ENCODE measurements at regions not wholly inside any gene's neighbourhood (a gene's known extent, or its start where the extent isn't known, plus 50 kb on each side); places are given as distances from the start of the nearest gene placed in this dataset.

DNA sequence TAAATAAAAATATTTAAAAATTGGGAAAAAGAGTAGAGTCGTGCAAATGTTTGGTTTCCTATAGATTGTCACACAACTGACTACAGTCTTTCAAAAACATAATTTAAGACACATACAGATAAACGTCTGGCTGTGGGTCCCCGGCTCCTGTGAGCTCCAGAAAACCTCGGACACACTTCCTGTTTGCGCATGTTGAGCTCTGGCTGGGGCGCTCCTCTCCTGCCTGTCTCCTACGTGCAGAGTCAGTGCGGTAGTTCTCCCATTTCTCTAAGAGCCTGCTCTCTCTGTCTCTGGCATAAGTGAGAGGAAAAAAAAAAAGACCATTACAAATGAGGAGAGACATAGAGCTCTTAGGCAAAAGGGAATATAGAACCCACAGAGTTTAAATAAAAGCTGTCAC is 128.2 kb upstream of the OBI1 start:
- Histone ChIP-seq H3K27me3 (ENCODE audit: control insufficient read depth, insufficient read depth, low read length) (no peaks in the 10 kb centered on the region), H3K9me3 (ENCODE audit: control insufficient read depth, insufficient read depth, low read depth, low read length) (no peaks in the 10 kb centered on the region), H3K4me1 (ENCODE audit: control insufficient read depth, insufficient read depth, low read length) (no peaks in the 10 kb centered on the region), H3K36me3 (ENCODE audit: control insufficient read depth, insufficient read depth, low read length) (no peaks in the 10 kb centered on the region), H3K4me3 (ENCODE audit: low read depth in 2 of 2, low read length in 2 of 2) (no peak overlapping the region), H3K27ac (ENCODE audit: low read length) (no peak overlapping the region)
- CTCF ChIA-PET, result no interaction called here
- TF ChIP-seq, protein P1, sequence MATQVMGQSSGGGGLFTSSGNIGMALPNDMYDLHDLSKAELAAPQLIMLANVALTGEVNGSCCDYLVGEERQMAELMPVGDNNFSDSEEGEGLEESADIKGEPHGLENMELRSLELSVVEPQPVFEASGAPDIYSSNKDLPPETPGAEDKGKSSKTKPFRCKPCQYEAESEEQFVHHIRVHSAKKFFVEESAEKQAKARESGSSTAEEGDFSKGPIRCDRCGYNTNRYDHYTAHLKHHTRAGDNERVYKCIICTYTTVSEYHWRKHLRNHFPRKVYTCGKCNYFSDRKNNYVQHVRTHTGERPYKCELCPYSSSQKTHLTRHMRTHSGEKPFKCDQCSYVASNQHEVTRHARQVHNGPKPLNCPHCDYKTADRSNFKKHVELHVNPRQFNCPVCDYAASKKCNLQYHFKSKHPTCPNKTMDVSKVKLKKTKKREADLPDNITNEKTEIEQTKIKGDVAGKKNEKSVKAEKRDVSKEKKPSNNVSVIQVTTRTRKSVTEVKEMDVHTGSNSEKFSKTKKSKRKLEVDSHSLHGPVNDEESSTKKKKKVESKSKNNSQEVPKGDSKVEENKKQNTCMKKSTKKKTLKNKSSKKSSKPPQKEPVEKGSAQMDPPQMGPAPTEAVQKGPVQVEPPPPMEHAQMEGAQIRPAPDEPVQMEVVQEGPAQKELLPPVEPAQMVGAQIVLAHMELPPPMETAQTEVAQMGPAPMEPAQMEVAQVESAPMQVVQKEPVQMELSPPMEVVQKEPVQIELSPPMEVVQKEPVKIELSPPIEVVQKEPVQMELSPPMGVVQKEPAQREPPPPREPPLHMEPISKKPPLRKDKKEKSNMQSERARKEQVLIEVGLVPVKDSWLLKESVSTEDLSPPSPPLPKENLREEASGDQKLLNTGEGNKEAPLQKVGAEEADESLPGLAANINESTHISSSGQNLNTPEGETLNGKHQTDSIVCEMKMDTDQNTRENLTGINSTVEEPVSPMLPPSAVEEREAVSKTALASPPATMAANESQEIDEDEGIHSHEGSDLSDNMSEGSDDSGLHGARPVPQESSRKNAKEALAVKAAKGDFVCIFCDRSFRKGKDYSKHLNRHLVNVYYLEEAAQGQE (IDR thresholded peaks at IDR 0.05; ENCODE audit: insufficient read depth in 1 of 2, low read depth in 2 of 2, low read length in 1 of 2), result no peak
- TF ChIP-seq POLR2AphosphoS5 (IDR thresholded peaks at IDR 0.05; ENCODE audit: low read depth, low read length) (no peak), SIN3A (IDR thresholded peaks at IDR 0.05; ENCODE audit: borderline replicate concordance, insufficient read depth, low read depth, low read length) (no peak), TCF7L2 (IDR thresholded peaks at IDR 0.05; ENCODE audit: low read depth, low read length) (no peak)
- TF ChIP-seq, protein P2, sequence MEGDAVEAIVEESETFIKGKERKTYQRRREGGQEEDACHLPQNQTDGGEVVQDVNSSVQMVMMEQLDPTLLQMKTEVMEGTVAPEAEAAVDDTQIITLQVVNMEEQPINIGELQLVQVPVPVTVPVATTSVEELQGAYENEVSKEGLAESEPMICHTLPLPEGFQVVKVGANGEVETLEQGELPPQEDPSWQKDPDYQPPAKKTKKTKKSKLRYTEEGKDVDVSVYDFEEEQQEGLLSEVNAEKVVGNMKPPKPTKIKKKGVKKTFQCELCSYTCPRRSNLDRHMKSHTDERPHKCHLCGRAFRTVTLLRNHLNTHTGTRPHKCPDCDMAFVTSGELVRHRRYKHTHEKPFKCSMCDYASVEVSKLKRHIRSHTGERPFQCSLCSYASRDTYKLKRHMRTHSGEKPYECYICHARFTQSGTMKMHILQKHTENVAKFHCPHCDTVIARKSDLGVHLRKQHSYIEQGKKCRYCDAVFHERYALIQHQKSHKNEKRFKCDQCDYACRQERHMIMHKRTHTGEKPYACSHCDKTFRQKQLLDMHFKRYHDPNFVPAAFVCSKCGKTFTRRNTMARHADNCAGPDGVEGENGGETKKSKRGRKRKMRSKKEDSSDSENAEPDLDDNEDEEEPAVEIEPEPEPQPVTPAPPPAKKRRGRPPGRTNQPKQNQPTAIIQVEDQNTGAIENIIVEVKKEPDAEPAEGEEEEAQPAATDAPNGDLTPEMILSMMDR (IDR thresholded peaks at IDR 0.05), result no peak
- POLR2A ChIA-PET, result no interaction called here
- no TSS peak for BruUV-seq (replicated peaks)
- in situ Hi-C loops (cut with HindIII; ENCODE audit: low pct_unique_long_range_greater_than_20kb, low sequenced_read_pairs) (no loop called here), intact Hi-C loops (cut with micrococcal nuclease; ENCODE audit: unreplicated experiment) (no loop called here)
- DNase-seq (ENCODE audit: low read depth, low spot score) (no peak), ATAC-seq (no peak)

DNA sequence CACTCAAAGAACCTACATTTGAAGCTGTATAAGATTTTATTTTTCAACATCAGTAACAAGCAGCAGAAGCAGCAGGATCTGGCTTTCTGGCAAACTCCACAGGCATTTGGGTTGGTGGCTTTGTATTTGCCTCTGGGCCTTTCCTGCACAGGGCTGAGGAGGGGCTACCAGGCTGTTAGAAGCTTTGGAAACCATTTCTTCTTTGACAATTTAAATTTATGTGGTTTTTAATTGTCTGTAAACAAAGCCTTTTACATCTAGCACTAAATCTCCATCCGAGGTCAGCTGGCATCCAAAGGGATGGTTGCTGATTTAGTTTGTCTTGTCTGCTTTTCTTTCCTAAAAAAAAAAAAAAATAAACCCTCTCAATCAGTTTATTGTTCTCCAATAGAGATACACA is 127.5 kb upstream of the OBI1 start:
- no peaks in the 10 kb centered on the region for H3K4me1 ChIP-seq (ENCODE audit: control insufficient read depth, insufficient read depth, low read length)
- no peak overlapping the region for H3K27ac ChIP-seq (ENCODE audit: low read length)
- no peaks in the 10 kb centered on the region for H3K9me3 ChIP-seq (ENCODE audit: control insufficient read depth, insufficient read depth, low read depth, low read length)
- ChIA-PET POLR2A (no interaction called here), CTCF (no interaction called here)
- no peak for TF ChIP-seq TCF7L2 (IDR thresholded peaks at IDR 0.05; ENCODE audit: low read depth, low read length)
- TF ChIP-seq POLR2AphosphoS5 (IDR thresholded peaks at IDR 0.05; ENCODE audit: low read depth, low read length), result no peak
- TF ChIP-seq, protein P1 (IDR thresholded peaks at IDR 0.05; ENCODE audit: insufficient read depth in 1 of 2, low read depth in 2 of 2, low read length in 1 of 2), result no peak
- no peak for TF ChIP-seq SIN3A (IDR thresholded peaks at IDR 0.05; ENCODE audit: borderline replicate concordance, insufficient read depth, low read depth, low read length)
- TF ChIP-seq, protein P2 (IDR thresholded peaks at IDR 0.05), result no peak
- H3K27me3 ChIP-seq (ENCODE audit: control insufficient read depth, insufficient read depth, low read length), result no peaks in the 10 kb centered on the region
- in situ Hi-C loops (cut with HindIII; ENCODE audit: low pct_unique_long_range_greater_than_20kb, low sequenced_read_pairs) (no loop called here), intact Hi-C loops (cut with micrococcal nuclease; ENCODE audit: unreplicated experiment) (no loop called here)
- BruUV-seq (replicated peaks), result no TSS peak
- H3K4me3 ChIP-seq (ENCODE audit: low read depth in 2 of 2, low read length in 2 of 2), result no peak overlapping the region
- ATAC-seq (no peak), DNase-seq (ENCODE audit: low read depth, low spot score) (no peak)
- no peaks in the 10 kb centered on the region for H3K36me3 ChIP-seq (ENCODE audit: control insufficient read depth, insufficient read depth, low read length)

All from Panc1 (cell line).